ENCODE measurements at regions not wholly inside any gene's neighbourhood (a gene's known extent, or its start where the extent isn't known, plus 50 kb on each side); places are given as distances from the start of the nearest gene placed in this dataset.

DNA sequence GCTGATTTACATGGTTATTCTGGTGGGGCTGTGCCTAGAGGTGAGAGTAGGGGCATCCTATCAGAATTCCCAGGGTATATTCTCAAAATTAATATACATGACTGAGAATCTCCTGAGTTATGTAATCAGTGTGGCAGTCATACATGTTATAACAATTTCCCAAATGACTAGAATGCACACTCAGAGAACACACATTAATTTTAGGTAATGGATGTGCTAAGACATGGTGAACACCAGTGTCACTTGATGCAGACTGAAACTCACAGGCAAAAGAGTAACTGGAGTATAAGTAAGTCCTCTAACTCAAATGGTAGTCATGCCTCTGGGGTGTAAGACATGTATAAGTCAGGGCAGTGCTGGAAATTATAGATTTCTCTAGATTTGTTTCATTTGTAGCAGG, 1198.4 kb upstream of the CITED2 start:
- DNase-seq (ENCODE audit: low read depth) = peak; percentile 54
- no peak for FAIRE-seq
- no peak overlapping the region for H3K4me3 ChIP-seq (ENCODE audit: low read depth, low read length)

DNA sequence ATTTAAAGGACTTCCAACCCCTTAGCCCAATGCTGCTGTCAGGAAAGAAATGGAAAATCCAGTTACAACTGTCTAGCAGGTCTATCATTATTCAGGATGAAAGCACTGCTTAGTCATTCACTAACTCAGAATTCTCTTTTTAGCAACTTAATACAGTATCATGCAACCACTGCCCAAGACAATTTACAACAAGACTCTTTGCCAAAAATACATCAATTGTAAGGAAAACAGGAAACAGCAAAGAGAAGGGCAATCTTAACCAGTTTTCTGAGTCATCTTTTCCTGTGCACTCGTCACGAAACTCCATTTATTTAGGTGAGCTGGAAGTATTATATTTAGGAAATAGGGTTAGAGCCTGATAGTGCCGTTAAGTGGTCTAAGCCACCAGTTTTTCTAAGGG, 1197.7 kb upstream of the CITED2 start:
- FAIRE-seq (peak; percentile 52), DNase-seq (ENCODE audit: low read depth) (peak; percentile 92)
- TF ChIP-seq, protein P1, sequence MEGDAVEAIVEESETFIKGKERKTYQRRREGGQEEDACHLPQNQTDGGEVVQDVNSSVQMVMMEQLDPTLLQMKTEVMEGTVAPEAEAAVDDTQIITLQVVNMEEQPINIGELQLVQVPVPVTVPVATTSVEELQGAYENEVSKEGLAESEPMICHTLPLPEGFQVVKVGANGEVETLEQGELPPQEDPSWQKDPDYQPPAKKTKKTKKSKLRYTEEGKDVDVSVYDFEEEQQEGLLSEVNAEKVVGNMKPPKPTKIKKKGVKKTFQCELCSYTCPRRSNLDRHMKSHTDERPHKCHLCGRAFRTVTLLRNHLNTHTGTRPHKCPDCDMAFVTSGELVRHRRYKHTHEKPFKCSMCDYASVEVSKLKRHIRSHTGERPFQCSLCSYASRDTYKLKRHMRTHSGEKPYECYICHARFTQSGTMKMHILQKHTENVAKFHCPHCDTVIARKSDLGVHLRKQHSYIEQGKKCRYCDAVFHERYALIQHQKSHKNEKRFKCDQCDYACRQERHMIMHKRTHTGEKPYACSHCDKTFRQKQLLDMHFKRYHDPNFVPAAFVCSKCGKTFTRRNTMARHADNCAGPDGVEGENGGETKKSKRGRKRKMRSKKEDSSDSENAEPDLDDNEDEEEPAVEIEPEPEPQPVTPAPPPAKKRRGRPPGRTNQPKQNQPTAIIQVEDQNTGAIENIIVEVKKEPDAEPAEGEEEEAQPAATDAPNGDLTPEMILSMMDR (IDR thresholded peaks at IDR 0.05; ENCODE audit: insufficient read depth, low read length, severe bottlenecking) = no peak
- no peak overlapping the region for H3K4me3 ChIP-seq (ENCODE audit: low read depth, low read length)
- no peaks in the 10 kb centered on the region for H3K36me3 ChIP-seq (ENCODE audit: control insufficient read depth, insufficient read depth, low read length)
- no peaks in the 10 kb centered on the region for H3K27me3 ChIP-seq (ENCODE audit: control insufficient read depth, insufficient read depth, low read length)

More for the DNA sequence above, 1198.4 kb upstream of the CITED2 start:
- TF ChIP-seq, protein P1 (IDR thresholded peaks at IDR 0.05; ENCODE audit: insufficient read depth, low read length, severe bottlenecking) = no peak
- Histone ChIP-seq H3K36me3 (ENCODE audit: control insufficient read depth, insufficient read depth, low read length) (no peaks in the 10 kb centered on the region), H3K27me3 (ENCODE audit: control insufficient read depth, insufficient read depth, low read length) (no peaks in the 10 kb centered on the region)

DNA sequence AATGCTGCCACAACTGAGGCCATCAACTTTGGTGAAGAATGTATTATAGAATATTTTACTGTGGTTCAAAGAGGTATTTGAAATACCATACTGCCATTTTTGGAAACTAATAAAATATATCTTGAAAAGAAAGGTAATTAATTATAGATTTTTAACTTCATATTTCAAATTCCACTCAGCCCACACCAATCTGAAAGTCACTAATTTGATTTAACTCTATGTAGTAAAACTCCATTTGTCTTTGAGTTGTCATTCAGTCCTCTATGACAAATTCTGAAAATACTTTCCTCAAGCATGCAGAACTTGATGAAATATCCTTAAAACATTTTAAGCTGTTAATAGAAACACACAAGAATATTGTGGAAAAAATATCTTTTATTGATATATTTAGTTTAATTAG, 1196.7 kb upstream of the CITED2 start:
- TF ChIP-seq, protein P1 (IDR thresholded peaks at IDR 0.05; ENCODE audit: insufficient read depth, low read length, severe bottlenecking) = no peak
- DNase-seq (ENCODE audit: low read depth) (no peak), FAIRE-seq (no peak)
- H3K27me3 ChIP-seq (ENCODE audit: control insufficient read depth, insufficient read depth, low read length) = no peaks in the 10 kb centered on the region
- no peak overlapping the region for H3K4me3 ChIP-seq (ENCODE audit: low read depth, low read length)
- no peaks in the 10 kb centered on the region for H3K36me3 ChIP-seq (ENCODE audit: control insufficient read depth, insufficient read depth, low read length)

DNA sequence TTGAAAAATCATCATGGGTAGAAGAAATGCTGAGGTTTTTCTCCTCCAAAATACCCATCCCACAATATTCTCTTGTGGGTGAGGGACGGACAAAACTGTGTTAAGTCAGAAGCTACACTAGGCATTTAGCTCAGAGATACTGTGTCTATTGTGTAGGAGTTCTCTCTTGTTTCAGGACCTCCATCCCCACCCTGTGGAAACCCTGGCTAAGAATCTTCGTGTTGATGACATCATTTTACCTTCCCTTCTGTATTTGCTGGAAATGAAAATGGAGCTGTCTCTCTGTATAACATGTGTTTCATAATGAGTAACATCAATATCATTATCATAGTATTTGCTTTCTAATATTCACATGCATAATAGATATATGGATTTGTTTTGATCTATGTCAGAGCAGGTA, 1193.0 kb upstream of the CITED2 start:
- Histone ChIP-seq H3K27me3 (ENCODE audit: control insufficient read depth, insufficient read depth, low read length) (no peaks in the 10 kb centered on the region), H3K36me3 (ENCODE audit: control insufficient read depth, insufficient read depth, low read length) (no peaks in the 10 kb centered on the region), H3K4me3 (ENCODE audit: low read depth, low read length) (no peak overlapping the region)
- FAIRE-seq = no peak
- TF ChIP-seq, protein P1 (IDR thresholded peaks at IDR 0.05; ENCODE audit: insufficient read depth, low read length, severe bottlenecking) = no peak
- DNase-seq (ENCODE audit: low read depth) = no peak

DNA sequence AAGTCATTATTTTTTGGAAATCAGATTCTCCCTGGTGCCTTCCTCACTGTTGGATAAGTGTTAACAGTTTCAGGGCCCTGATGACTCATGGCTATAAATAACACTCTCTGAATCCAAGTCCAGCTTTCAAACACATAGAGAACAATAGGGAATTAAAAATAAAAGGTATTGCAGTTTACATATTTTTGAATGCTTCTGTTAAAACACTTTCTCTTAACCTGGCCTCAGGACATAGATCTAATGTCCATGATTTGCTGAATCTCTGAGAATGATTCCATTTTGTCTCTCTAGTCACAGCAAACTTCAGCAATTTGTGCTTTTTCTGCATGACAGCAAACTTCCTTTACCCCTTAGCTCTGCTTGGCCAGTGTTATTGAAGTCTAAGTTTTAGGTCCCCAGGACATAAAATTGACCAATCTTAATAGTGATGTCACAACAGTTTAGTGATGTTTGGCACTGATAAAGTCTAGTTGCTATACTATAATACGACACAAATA, 1192.4 kb upstream of the CITED2 start:
- peak; percentile 55 for DNase-seq (ENCODE audit: low read depth)
- no peak for FAIRE-seq
- Histone ChIP-seq H3K36me3 (ENCODE audit: control insufficient read depth, insufficient read depth, low read length) (no peaks in the 10 kb centered on the region), H3K27me3 (ENCODE audit: control insufficient read depth, insufficient read depth, low read length) (no peaks in the 10 kb centered on the region), H3K4me3 (ENCODE audit: low read depth, low read length) (no peak overlapping the region)
- TF ChIP-seq, protein P1 (IDR thresholded peaks at IDR 0.05; ENCODE audit: insufficient read depth, low read length, severe bottlenecking) = no peak

DNA sequence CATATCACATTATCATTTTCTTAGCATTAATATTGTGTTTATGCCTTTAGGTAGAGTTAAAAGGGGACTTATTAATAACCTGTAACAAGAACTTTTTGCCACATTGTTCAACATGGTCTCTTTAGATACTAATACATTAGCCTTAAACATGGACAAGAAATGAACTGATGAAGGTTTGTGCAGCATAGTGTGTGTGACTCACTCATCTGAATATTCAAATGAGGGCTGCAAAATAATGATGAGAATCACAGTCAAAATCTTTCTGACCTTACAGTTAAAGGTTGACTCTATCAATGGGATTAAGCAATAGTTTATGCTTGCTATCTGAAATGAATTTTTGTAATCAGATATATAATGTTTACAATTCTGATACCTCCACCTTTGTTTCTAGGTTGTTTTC, 1189.3 kb upstream of the CITED2 start:
- H3K4me3 ChIP-seq (ENCODE audit: low read depth, low read length) = no peak overlapping the region
- H3K27me3 ChIP-seq (ENCODE audit: control insufficient read depth, insufficient read depth, low read length) = no peaks in the 10 kb centered on the region
- DNase-seq (ENCODE audit: low read depth) = no peak
- FAIRE-seq = no peak
- TF ChIP-seq, protein P1 (IDR thresholded peaks at IDR 0.05; ENCODE audit: insufficient read depth, low read length, severe bottlenecking) = no peak
- no peaks in the 10 kb centered on the region for H3K36me3 ChIP-seq (ENCODE audit: control insufficient read depth, insufficient read depth, low read length)

Data from bronchial epithelial cell (primary cell).